Osteoblast (primary cell): ENCODE measurements at regions not wholly inside any gene's neighbourhood (a gene's known extent, or its start where the extent isn't known, plus 50 kb on each side); places are given as distances from the start of the nearest gene placed in this dataset.

ENCODE experiments used
- DNase-seq: peaks from one replicate; pipeline ENCODE4 v3.0.0; 2011; ENCODE audit warnings: low spot score, mixed read lengths; ENCODE audit not compliant: insufficient read length; ENCODE audit errors: missing footprints
- H2AFZ ChIP-seq: 2 replicates; pipeline ENCODE4 v1.6.0; 2011; ENCODE audit warnings: mild to moderate bottlenecking, low read length
- H3K27ac ChIP-seq: 2 replicates; pipeline ENCODE4 v1.5.1; 2011; ENCODE audit warnings: mild to moderate bottlenecking, low read depth, low read length, moderate library complexity
- H3K27me3 ChIP-seq: 2 replicates; pipeline ENCODE4 v1.6.0; 2012; ENCODE audit warnings: mild to moderate bottlenecking, control low read depth, inconsistent platforms, low read length, moderate library complexity; ENCODE audit not compliant: insufficient read depth
- H3K36me3 ChIP-seq: 2 replicates; pipeline ENCODE4 v1.5.1; 2011; ENCODE audit warnings: mild to moderate bottlenecking, low read length, control low read depth, moderate library complexity; ENCODE audit not compliant: insufficient read depth
- H3K4me1 ChIP-seq: 2 replicates; pipeline ENCODE4 v1.5.1; 2011; ENCODE audit warnings: mild to moderate bottlenecking, low read length, control low read depth, moderate library complexity; ENCODE audit not compliant: insufficient read depth
- H3K4me2 ChIP-seq: 2 replicates; pipeline ENCODE4 v1.6.0; 2011; ENCODE audit warnings: mild to moderate bottlenecking, low read length; ENCODE audit not compliant: insufficient read depth
- H3K4me3 ChIP-seq: fragments of 200-600 bp; sonication (generic); 3 replicates; pipeline ENCODE4 v1.5.1; 2012; ENCODE audit warnings: mild to moderate bottlenecking, low read length, inconsistent platforms; ENCODE audit not compliant: insufficient read depth
- H3K79me2 ChIP-seq: 2 replicates; pipeline ENCODE4 v1.6.0; 2012; ENCODE audit warnings: mild to moderate bottlenecking, low read length, control low read depth, inconsistent platforms; ENCODE audit not compliant: insufficient read depth
- H3K9me3 ChIP-seq: 2 replicates; pipeline ENCODE4 v1.5.1; 2011; ENCODE audit warnings: low read depth, low read length, control low read depth
- H4K20me1 ChIP-seq: 2 replicates; pipeline ENCODE4 v1.6.0; 2012; ENCODE audit warnings: mild to moderate bottlenecking, low read length, control low read depth; ENCODE audit not compliant: insufficient read depth
- CTCF ChIP-seq: IDR thresholded peaks from 2 replicates; pipeline ENCODE4 v1.5.1; 2011; ENCODE audit warnings: mild to moderate bottlenecking, low read depth, low read length, moderate library complexity; ENCODE audit errors: extremely low read depth

- no peak overlapping the region for H3K4me3 ChIP-seq
- H3K4me1 ChIP-seq = no peaks in the 10 kb centered on the region
- H3K27ac ChIP-seq = no peak overlapping the region
- TF ChIP-seq CTCF = no peak
- H3K27me3 ChIP-seq = no peaks in the 10 kb centered on the region
- DNase-seq = no peak
- no peaks in the 10 kb centered on the region for H3K79me2 ChIP-seq
- H2AFZ ChIP-seq = no peak overlapping the region
- no peak overlapping the region for H3K4me2 ChIP-seq
- no peaks in the 10 kb centered on the region for H3K9me3 ChIP-seq
- H4K20me1 ChIP-seq = no peaks in the 10 kb centered on the region
- no peaks in the 10 kb centered on the region for H3K36me3 ChIP-seq
Measured at GRCh38 chr9:93807166-93808074, 147.7 kb downstream of the BARX1 start.

- Histone ChIP-seq H3K27ac (no peak overlapping the region), H3K4me2 (no peak overlapping the region), H3K4me3 (no peak overlapping the region), H3K36me3 (no peaks in the 10 kb centered on the region), H2AFZ (no peak overlapping the region), H3K9me3 (no peaks in the 10 kb centered on the region), H3K79me2 (no peaks in the 10 kb centered on the region), H3K27me3 (no peaks in the 10 kb centered on the region), H4K20me1 (no peaks in the 10 kb centered on the region), H3K4me1 (no peaks in the 10 kb centered on the region)
- no peak for DNase-seq
- no peak for TF ChIP-seq CTCF
Measured at GRCh38 chr9:93801581-93802284, 153.4 kb downstream of the BARX1 start.

GRCh38 chr9:93801120-93801519, 154.0 kb downstream of the BARX1 start:
- DNase-seq = no peak
- Histone ChIP-seq H3K4me1 (no peaks in the 10 kb centered on the region), H3K4me2 (no peak overlapping the region), H2AFZ (no peak overlapping the region), H3K27me3 (no peaks in the 10 kb centered on the region), H3K27ac (no peak overlapping the region), H3K9me3 (no peaks in the 10 kb centered on the region), H3K36me3 (no peaks in the 10 kb centered on the region), H3K4me3 (no peak overlapping the region), H4K20me1 (no peaks in the 10 kb centered on the region), H3K79me2 (no peaks in the 10 kb centered on the region)
- TF ChIP-seq CTCF = no peak

GRCh38 chr9:93792358-93792757, 162.8 kb downstream of the BARX1 start:
- H3K27me3 ChIP-seq = no peaks in the 10 kb centered on the region
- no peaks in the 10 kb centered on the region for H3K9me3 ChIP-seq
- no peak overlapping the region for H3K4me2 ChIP-seq
- no peak overlapping the region for H2AFZ ChIP-seq
- no peaks in the 10 kb centered on the region for H3K4me1 ChIP-seq
- no peaks in the 10 kb centered on the region for H4K20me1 ChIP-seq
- no peaks in the 10 kb centered on the region for H3K79me2 ChIP-seq
- H3K36me3 ChIP-seq = no peaks in the 10 kb centered on the region
- no peak overlapping the region for H3K4me3 ChIP-seq
- no peak for DNase-seq
- H3K27ac ChIP-seq = no peak overlapping the region
- no peak for TF ChIP-seq CTCF
